H1 (cell line): ENCODE measurements at regions not wholly inside any gene's neighbourhood (a gene's known extent, or its start where the extent isn't known, plus 50 kb on each side); places are given as distances from the start of the nearest gene placed in this dataset.

Source experiments
- CTCF ChIA-PET: fragments of 300-600 bp; sonication (Branson Sonifier 250); formaldehyde crosslinking; loops from one replicate; lab custom pipeline; 2021; ENCODE audit not compliant: partially characterized antibody; lab: Charles Lee
- POLR2A ChIA-PET: fragments of 300-600 bp; sonication (Branson Sonifier 250); formaldehyde crosslinking; loops from one replicate; lab custom pipeline; 2021; ENCODE audit warnings: inconsistent platforms; ENCODE audit not compliant: partially characterized antibody; lab: Charles Lee
- DNase-seq, 2 experiments: peaks; one replicate each; pipeline versions ENCODE4 v3.0.0 to v3.0.0-alpha.2; 2010 to 2022; ENCODE audit warnings: low spot score in 2 of 2, low read depth in 1 of 2, mixed read lengths in 1 of 2
- FAIRE-seq: peaks from 2 replicates; lab custom pipeline; 2011; peaks lifted over from hg19 to GRCh38; lab: Jason Lieb, UNC
- H2AFZ ChIP-seq: 2 replicates; pipeline ENCODE4 v1.8.1; 2012; ENCODE audit warnings: low read length, inconsistent platforms
- H2AK5ac ChIP-seq: 2 replicates; pipeline ENCODE4 v1.6.1; 2013; ENCODE audit warnings: low read depth, low read length
- H2BK120ac ChIP-seq: replicated peaks from 2 replicates; pipeline ENCODE3; 2013; ENCODE audit warnings: low read depth, low read length, inconsistent platforms
- H2BK12ac ChIP-seq: 2 replicates; pipeline ENCODE4 v1.6.1; 2013; ENCODE audit warnings: low read depth, low read length
- H2BK15ac ChIP-seq: 2 replicates; pipeline ENCODE4 v1.6.1; 2013; ENCODE audit warnings: low read length
- H2BK20ac ChIP-seq: 2 replicates; pipeline ENCODE4 v1.6.1; 2013; ENCODE audit warnings: low read length
- H2BK5ac ChIP-seq: 2 replicates; pipeline ENCODE4 v1.6.1; 2013; ENCODE audit warnings: low read depth, low read length
- H3K14ac ChIP-seq: 2 replicates; pipeline ENCODE4 v1.6.1; 2013; ENCODE audit warnings: inconsistent platforms; ENCODE audit not compliant: insufficient read length
- H3K18ac ChIP-seq: 2 replicates; pipeline ENCODE4 v1.6.1; 2013; ENCODE audit warnings: low read length; ENCODE audit errors: extremely low read depth
- H3K23ac ChIP-seq: 2 replicates; pipeline ENCODE4 v1.6.1; 2013; ENCODE audit warnings: inconsistent platforms; ENCODE audit not compliant: insufficient read length
- H3K23me2 ChIP-seq: 2 replicates; pipeline ENCODE4 v1.6.1; 2013; ENCODE audit warnings: low read depth, low read length
- H3K27ac ChIP-seq: 2 replicates; pipeline ENCODE4 v1.6.1; 2011; ENCODE audit warnings: low read depth, low read length, inconsistent platforms
- H3K27me3 ChIP-seq, 4 experiments: replicated peaks in 1 of 4; 1 replicate in 1 of 4; 2 replicates in 3 of 4; pipeline versions ENCODE4 v1.6.1 to v1.8.1; 2011 to 2013; ENCODE audit warnings: low read length in 3 of 4, mild to moderate bottlenecking in 3 of 4, inconsistent platforms in 2 of 4, mixed read lengths in 2 of 4, moderate library complexity in 1 of 4; ENCODE audit not compliant: control insufficient read depth in 3 of 4, insufficient read depth in 3 of 4; ENCODE audit errors: extremely low read depth in 1 of 4
- H3K36me3 ChIP-seq, 4 experiments: 2 replicates each; pipeline versions ENCODE4 v1.6.1 to v1.8.1; 2011 to 2013; ENCODE audit warnings: mild to moderate bottlenecking in 4 of 4, low read length in 3 of 4, moderate library complexity in 2 of 4, control low read depth in 1 of 4, inconsistent platforms in 1 of 4; ENCODE audit not compliant: insufficient read depth in 4 of 4, control insufficient read depth in 2 of 4
- H3K4ac ChIP-seq: replicated peaks from 2 replicates; pipeline ENCODE3; 2013; ENCODE audit warnings: low read length, low read depth, mixed read lengths, inconsistent platforms; ENCODE audit not compliant: insufficient read length
- H3K4me1 ChIP-seq, 4 experiments: replicated peaks in 1 of 4; 1 replicate in 1 of 4; 2 replicates in 3 of 4; pipeline versions ENCODE4 v1.6.1 to v1.8.1; 2011 to 2013; ENCODE audit warnings: low read length in 3 of 4, inconsistent platforms in 2 of 4, mixed read lengths in 1 of 4; ENCODE audit not compliant: insufficient read depth in 4 of 4, control insufficient read depth in 3 of 4
- H3K4me2 ChIP-seq, 2 experiments: 2 replicates each; pipeline versions ENCODE4 v1.6.1 to v1.8.1; 2011 to 2013; ENCODE audit warnings: low read depth in 2 of 2, low read length in 2 of 2, control low read depth in 1 of 2, inconsistent platforms in 1 of 2, mild to moderate bottlenecking in 1 of 2; ENCODE audit not compliant: insufficient read depth in 1 of 2
- H3K4me3 ChIP-seq, 4 experiments: fragments of 200-600, 300-600 bp in 1 of 4; sonication (generic), shearing (Covaris generic), sonication (Bioruptor Twin) in 1 of 4; 2 replicates each; pipeline versions ENCODE4 v1.5.1 to v1.8.1; 2011 to 2016; ENCODE audit warnings: low read length in 4 of 4, low read depth in 3 of 4, control low read depth in 2 of 4, inconsistent platforms in 2 of 4, mild to moderate bottlenecking in 2 of 4, mixed read lengths in 1 of 4, moderate library complexity in 1 of 4; ENCODE audit not compliant: insufficient read depth in 2 of 4; ENCODE audit errors: extremely low read depth in 1 of 4
- H3K56ac ChIP-seq: replicated peaks from 2 replicates; pipeline ENCODE3; 2013; ENCODE audit warnings: low read depth, mild to moderate bottlenecking, mixed read lengths, low read length, inconsistent platforms; ENCODE audit not compliant: insufficient read length
- H3K79me1 ChIP-seq: 2 replicates; pipeline ENCODE4 v1.6.1; 2013; ENCODE audit warnings: low read depth, low read length, control low read depth
- H3K79me2 ChIP-seq, 2 experiments: 2 replicates each; pipeline versions ENCODE4 v1.6.1 to v1.8.1; 2012 to 2013; ENCODE audit warnings: low read length in 2 of 2, mild to moderate bottlenecking in 2 of 2, inconsistent platforms in 1 of 2; ENCODE audit not compliant: insufficient read depth in 2 of 2, control insufficient read depth in 1 of 2
- H3K9ac ChIP-seq, 4 experiments: replicated peaks in 1 of 4; 1 replicate in 1 of 4; 2 replicates in 3 of 4; pipeline versions ENCODE4 v1.6.1 to v1.8.1; 2011 to 2013; ENCODE audit warnings: low read depth in 3 of 4, low read length in 3 of 4, control low read depth in 2 of 4, mild to moderate bottlenecking in 2 of 4, moderate library complexity in 2 of 4, inconsistent platforms in 1 of 4; ENCODE audit errors: extremely low read depth in 1 of 4
- H3K9me3 ChIP-seq, 2 experiments: 2 replicates each; pipeline versions ENCODE4 v1.6.1 to v1.8.1; 2012 to 2013; ENCODE audit warnings: mild to moderate bottlenecking in 2 of 2, moderate library complexity in 2 of 2, control low read depth in 1 of 2, inconsistent platforms in 1 of 2, low read depth in 1 of 2, low read length in 1 of 2, mixed read lengths in 1 of 2; ENCODE audit not compliant: insufficient read depth in 2 of 2
- H4K20me1 ChIP-seq, 2 experiments: replicated peaks in 1 of 2; 2 replicates each; pipeline versions ENCODE3 to v1.8.1; 2011 to 2013; ENCODE audit warnings: inconsistent platforms in 2 of 2, low read length in 2 of 2, mild to moderate bottlenecking in 1 of 2; ENCODE audit not compliant: insufficient read depth in 2 of 2, control insufficient read depth in 1 of 2
- H4K5ac ChIP-seq: 2 replicates; pipeline ENCODE4 v1.6.1; 2013; ENCODE audit warnings: low read length, low read depth, mixed read lengths, inconsistent platforms; ENCODE audit not compliant: insufficient read length
- H4K8ac ChIP-seq: 2 replicates; pipeline ENCODE4 v1.8.0; 2013; ENCODE audit warnings: mild to moderate bottlenecking, moderate library complexity, low read length, inconsistent platforms; ENCODE audit not compliant: insufficient read depth; ENCODE audit errors: extremely low read depth
- H4K91ac ChIP-seq: replicated peaks from 2 replicates; pipeline ENCODE3; 2013; ENCODE audit warnings: low read length, mixed read lengths, inconsistent platforms; ENCODE audit not compliant: insufficient read length
- BRCA1 ChIP-seq: IDR thresholded peaks from 2 replicates; pipeline ENCODE4 v1.6.1; 2012; ENCODE audit warnings: low read depth, low read length, improper control_type of control experiment
- EZH2 ChIP-seq: fragments of 200-600 bp; sonication (generic); IDR thresholded peaks from 2 replicates; pipeline ENCODE4 v1.7.1; 2012; ENCODE audit warnings: low read depth, mild to moderate bottlenecking, moderate library complexity, low read length, inconsistent platforms; ENCODE audit not compliant: severe bottlenecking
- RFX5 ChIP-seq: IDR thresholded peaks from 2 replicates; pipeline ENCODE4 v1.6.1; 2011; ENCODE audit warnings: low read depth, low read length, improper control_type of control experiment, borderline replicate concordance
- RXRA ChIP-seq: IDR thresholded peaks from 2 replicates; pipeline ENCODE4 v1.6.1; 2011; ENCODE audit warnings: low read depth, mild to moderate bottlenecking, low read length, moderate library complexity; ENCODE audit not compliant: insufficient read depth
- SIN3A ChIP-seq, 2 experiments: IDR thresholded peaks in 1 of 2; conservative IDR thresholded peaks in 1 of 2; 2 replicates each; pipeline ENCODE4 v1.6.1; 2011 to 2012; ENCODE audit warnings: low read length in 2 of 2, improper control_type of control experiment in 1 of 2, low read depth in 1 of 2, mild to moderate bottlenecking in 1 of 2
- SP4 ChIP-seq: IDR thresholded peaks from 2 replicates; pipeline ENCODE4 v1.6.1; 2012; ENCODE audit warnings: low read length, inconsistent platforms
- WGBS, 2 experiments: shearing (Covaris generic) in 1 of 2; methylation state at CpG; one replicate each; pipeline versions ENCODE4 v1.1.6 to v1.1.7; 2013 to 2015; ENCODE audit warnings: low lambda C conversion rate in 2 of 2, mixed read lengths in 2 of 2, inconsistent platforms in 1 of 2, low coverage in 1 of 2, missing lambda C conversion rate in 1 of 2; ENCODE audit not compliant: insufficient replicate concordance in 2 of 2, insufficient coverage in 1 of 2, insufficient read length in 1 of 2; ENCODE audit errors: extremely low coverage in 1 of 2, missing lambda C conversion rate in 1 of 2; 5-methylcytosine and 5-hydroxymethylcytosine counted together
- TF ChIP-seq, protein P1 (sequence below): IDR thresholded peaks from 2 replicates; pipeline ENCODE4 v1.6.1; 2012; ENCODE audit warnings: low read length, inconsistent platforms

DNA sequence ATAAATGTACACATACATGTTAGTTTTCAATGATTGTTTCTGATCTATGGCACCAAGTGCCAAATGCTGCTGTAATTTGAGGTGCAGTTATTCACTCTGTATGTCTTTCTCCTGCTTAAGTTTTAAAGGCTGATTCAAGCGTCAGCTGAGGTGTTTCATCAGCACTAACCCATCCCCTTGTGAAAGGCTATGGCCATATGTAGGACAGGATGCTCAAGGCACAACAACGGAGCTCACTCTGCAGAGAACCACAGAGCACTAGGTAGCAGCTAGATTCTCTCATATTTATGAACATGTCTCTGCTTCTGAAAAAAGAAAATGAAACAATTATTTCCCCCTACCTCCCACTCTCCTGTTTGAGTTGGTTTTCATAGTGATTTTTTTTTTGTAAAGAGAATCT, 340.0 kb upstream of the TMCO5A start:
- Histone ChIP-seq H3K27me3 (no peaks in the 10 kb centered on the region), H3K23me2 (no peaks in the 10 kb centered on the region; the same call in 1 of the 2 replicates), H3K36me3 (no peaks in the 10 kb centered on the region), H4K20me1 (no peaks in the 10 kb centered on the region), H3K56ac (no peak overlapping the region), H4K91ac (no peak overlapping the region), H3K4ac (no peak overlapping the region), H2BK20ac (no peak overlapping the region), H3K23ac (no peak overlapping the region), H3K9me3 (no peaks in the 10 kb centered on the region), H3K4me2 (no peak overlapping the region), H4K8ac (no peak overlapping the region), H3K18ac (no peak overlapping the region), H2BK15ac (no peak overlapping the region), H3K79me2 (no peaks in the 10 kb centered on the region), H3K4me1 (no peaks in the 10 kb centered on the region), H3K4me3 (no peak overlapping the region), H2BK5ac (no peak overlapping the region), H3K27ac (no peak overlapping the region), H2AK5ac (no peak overlapping the region), H2BK120ac (no peak overlapping the region), H2BK12ac (no peak overlapping the region), H3K14ac (no peak overlapping the region), H3K79me1 (no peaks in the 10 kb centered on the region), H3K9ac (no peak overlapping the region), H4K5ac (no peak overlapping the region), H2AFZ (peak overlapping the region; percentile 79)
- ChIA-PET CTCF (interaction anchor here (0.7 kb wide), 1 partner anchor 1802 kb away, joined by 3 read pairs; no protein-coding TSS in a partner anchor), POLR2A (no interaction called here)
- TF ChIP-seq SIN3A (conservative IDR thresholded peaks at IDR 0.05 in 1 of 2, IDR thresholded peaks at IDR 0.05 in 1 of 2; ENCODE audit: low read depth in 1 of 2, low read length in 2 of 2) (no peak), RXRA (no peak), EZH2 (no peak), SP4 (no peak), RFX5 (no peak), BRCA1 (no peak)
- TF ChIP-seq, protein P1, sequence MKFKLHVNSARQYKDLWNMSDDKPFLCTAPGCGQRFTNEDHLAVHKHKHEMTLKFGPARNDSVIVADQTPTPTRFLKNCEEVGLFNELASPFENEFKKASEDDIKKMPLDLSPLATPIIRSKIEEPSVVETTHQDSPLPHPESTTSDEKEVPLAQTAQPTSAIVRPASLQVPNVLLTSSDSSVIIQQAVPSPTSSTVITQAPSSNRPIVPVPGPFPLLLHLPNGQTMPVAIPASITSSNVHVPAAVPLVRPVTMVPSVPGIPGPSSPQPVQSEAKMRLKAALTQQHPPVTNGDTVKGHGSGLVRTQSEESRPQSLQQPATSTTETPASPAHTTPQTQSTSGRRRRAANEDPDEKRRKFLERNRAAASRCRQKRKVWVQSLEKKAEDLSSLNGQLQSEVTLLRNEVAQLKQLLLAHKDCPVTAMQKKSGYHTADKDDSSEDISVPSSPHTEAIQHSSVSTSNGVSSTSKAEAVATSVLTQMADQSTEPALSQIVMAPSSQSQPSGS: no peak
- FAIRE-seq (peak; percentile 60), DNase-seq (no peak)
- WGBS, 2 experiments: 86% methylated on average over 2 of the region's 2 CpGs; no CpG with 5 or more reads in 1 of the 2 experiments
